GM18519 (cell line): ENCODE measurements at regions not wholly inside any gene's neighbourhood (a gene's known extent, or its start where the extent isn't known, plus 50 kb on each side); places are given as distances from the start of the nearest gene placed in this dataset.
A peak's percentile ranks its signal among the peaks of the same experiment; 100 is the strongest.
"Not testable (repeated sequence)": the region's sequence is repeated elsewhere in the genome, so short reads cannot be mapped to it uniquely, and the experiment has no call there.

Experiments
- ATAC-seq: cut with Tn5 transposase; IDR thresholded peaks from one replicate; pipeline ENCODE4 v1.9.1; 2021; ENCODE audit warnings: mild to moderate bottlenecking, moderate library complexity; ENCODE audit not compliant: unreplicated experiment, low FRiP score

DNA sequence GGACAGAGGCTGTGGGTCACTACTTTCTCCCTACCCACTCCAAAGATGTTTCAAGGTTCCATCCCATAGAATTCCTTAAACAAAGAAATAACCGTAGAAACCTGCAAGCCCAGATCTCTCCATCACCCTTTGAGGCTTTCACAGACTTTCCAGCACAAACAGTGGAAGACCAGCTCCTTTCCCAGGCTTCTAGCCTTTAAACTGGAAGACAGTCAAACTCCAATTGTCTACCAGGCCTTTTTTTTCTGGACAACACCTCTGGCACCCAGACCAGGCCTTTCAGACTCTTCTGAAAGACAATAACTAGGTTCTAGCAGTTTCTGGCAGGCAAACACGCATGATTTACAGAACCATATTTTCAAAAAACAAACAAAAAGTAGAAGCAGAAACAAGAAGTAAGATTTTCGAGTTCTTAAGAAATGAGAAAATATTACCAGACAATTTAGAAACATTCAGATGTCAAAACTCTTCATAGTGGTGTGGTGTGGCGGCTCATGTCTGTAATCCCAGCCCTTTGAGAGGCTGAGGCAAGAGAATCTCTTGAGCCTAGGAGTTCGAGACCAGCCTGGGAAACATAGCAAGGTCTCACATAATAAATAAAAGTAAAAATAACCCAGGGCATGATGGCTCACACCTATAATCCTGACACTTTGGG lies 73.0 kb upstream of the EPCAM start:
- no peak for ATAC-seq

DNA sequence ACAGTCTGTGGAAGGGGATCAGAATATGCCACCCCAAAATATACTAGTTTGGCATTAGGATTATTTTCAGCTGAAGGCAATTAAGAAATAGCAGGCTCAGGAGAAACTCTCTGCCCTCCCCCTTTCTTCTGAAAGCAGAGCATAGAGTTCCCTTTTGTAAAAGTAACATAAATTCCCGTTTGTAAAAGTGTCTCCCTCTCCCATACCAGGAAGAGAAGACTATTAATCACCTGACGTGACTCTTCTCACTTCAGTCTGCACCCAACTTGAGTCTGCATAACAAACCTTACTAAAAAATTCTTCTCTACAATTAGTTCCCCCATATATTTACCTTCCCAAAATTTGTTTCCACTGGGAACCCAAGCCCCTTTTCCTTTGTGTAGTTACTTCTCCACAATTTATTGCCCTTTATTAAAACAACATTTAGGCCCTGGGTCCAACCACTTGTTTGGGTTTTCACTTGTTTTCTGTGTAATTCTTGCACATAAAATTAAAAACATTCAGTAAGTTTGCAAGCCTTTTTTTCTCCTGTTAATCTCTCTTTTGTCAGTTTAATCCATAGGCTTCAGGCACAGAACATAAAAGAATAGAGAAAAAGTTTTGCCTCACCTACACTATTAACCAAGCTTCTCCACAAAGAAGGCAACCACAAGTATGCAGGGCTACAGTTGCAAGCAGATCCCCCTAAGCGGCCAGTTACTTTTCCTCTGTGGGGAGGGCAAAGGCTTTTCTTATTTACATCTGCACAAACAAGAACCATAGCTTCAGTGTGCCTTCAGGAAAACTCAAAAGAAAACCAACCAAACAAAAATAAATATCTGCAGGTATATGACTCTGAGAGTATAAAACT lies 73.8 kb upstream of the EPCAM start:
- ATAC-seq, result no peak

DNA sequence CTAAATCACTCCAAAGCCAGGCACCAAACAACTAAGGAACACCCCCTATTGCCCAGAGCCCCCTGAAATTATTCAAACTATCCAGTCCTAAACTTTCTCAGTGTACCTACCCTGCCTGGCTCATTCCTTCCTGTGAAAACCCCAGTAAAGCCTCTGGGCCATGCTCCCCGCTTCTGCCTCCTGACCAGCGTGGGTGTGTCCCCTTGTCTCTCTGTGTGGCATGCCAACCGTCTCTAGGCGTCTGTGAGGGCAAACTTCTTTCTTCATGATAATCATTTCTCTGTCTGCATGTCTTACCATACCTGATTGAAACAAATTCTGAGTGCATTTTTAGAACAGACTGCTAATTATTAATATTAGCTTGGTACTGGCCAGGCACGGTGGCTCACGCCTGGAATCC lies 75.1 kb upstream of the EPCAM start:
- no peak for ATAC-seq

DNA sequence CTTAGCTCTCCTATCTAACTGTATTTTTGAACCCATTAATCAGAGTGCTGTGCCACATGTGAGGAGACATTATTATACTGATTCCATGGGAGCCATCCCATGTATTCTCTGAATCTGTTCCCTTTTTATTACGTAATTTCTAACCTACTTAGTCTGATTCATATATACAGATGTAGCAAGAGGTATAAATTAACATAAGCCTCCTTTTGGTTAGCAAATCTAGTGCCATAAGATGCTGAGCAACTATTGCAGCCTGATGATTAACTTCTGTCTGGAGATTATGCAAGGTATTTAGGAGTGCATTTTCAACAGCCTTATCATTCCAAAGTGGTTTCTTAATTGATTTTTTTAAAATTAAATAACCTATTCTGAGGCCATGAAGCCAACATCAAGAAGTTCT lies 80.2 kb upstream of the EPCAM start:
- no peak for ATAC-seq

DNA sequence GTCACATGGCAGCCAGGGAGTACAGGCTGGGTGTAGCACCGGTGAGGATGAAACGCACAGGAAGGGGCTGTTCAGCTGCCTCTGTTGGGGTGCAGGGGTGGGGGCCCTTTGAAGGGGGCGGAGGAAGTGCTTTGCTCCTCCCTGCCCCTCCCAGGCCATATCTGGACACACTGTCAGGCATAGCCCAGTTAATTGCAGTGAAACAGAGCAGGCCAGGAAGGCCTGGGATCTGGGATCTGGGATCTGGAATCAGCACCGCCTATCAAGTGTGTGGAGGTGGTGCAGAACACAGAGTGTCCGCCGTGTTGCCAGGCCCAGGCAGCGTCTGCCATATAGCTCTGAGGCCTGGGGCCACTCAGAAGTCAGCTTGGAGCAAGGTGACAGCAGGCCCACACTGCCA lies 85.5 kb upstream of the EPCAM start:
- ATAC-seq, result no peak

DNA sequence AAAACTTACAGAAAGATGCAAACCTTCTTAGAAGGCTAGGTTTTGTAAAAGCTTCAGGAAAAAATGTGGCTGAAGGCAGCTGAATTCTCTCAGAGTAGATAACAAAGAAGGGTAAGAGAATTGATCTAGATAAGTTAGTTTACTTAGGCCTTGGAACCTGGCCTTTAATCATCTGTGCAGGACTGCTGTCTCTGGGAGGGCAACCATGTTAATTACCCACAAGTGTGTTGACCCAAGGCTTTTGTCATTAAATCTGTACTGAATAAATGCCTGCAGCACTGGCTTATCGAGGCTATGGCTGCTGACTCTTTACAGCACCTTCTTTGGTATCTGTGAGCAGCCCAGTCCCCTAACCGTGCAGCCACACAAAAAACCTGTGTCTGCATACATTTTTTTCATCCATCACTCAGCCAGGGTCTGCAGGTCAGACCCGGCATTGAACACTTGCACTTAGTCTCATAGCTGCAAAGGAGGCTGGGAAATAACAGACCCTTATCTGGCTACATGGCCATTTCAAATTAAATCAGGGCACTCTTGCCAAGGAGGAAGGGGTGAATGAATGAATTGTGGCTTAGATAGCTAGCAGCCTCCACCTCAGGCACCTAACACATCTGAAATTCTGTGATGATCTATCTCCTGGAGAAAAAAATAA lies 86.4 kb upstream of the EPCAM start:
- no peak for ATAC-seq

DNA sequence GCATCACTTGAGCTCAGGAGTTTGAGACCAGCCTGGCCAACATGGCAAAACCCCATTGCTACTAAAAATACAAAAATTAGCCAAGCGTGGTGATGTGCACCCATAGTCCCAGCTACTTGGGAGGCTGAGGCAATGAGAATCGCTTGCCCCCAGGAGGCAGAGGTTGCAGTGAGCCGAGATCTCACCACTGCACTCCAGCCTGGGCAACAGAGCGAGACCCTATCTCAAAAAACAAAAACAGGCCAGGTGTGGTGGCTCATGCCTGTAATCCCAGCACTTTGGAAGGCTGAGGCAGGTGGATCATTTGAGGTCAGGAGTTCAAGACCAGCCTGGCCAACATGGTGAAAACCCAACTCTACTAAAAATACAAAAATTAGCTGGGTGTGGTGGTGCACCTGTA lies 89.6 kb upstream of the EPCAM start:
- not testable (repeated sequence) for ATAC-seq

DNA sequence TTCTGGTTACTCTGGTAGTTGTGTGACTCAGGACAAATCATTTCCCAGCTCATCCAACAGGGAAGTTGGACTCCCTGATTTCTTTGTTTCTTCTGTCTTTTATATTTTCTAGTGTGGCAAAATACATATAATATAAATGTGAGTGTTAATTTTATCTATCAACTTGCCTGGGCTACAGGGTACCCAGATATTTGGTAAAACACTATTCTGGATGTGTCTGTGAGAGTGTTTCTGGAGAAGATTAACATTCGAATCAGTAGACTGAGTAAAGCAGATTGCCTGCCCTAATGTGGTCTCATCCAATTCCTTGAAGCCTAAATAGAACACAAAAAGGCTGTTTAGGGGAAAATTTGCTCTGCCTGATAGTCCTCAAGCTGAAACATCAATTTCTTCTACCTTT lies 91.1 kb upstream of the EPCAM start:
- ATAC-seq, result no peak

DNA sequence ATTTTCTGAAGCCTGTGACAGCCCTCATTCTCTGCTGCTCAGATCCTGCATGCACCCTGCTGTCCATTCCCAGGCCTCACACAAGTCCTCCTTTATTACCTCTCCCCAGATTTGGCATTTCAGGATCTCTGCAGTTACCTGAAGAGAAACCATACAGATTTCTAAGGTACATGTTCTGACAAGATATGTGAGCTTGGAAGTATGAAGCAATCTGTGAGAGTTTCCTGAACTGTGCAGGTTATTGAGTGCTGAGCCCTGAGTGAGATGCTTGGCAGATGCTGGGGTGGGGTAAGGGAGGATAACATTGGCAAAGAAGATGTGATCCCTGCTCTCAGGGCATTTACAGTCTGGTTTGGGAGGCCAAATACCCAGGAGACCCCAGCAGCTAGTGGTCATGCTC lies 91.9 kb upstream of the EPCAM start:
- no peak for ATAC-seq

DNA sequence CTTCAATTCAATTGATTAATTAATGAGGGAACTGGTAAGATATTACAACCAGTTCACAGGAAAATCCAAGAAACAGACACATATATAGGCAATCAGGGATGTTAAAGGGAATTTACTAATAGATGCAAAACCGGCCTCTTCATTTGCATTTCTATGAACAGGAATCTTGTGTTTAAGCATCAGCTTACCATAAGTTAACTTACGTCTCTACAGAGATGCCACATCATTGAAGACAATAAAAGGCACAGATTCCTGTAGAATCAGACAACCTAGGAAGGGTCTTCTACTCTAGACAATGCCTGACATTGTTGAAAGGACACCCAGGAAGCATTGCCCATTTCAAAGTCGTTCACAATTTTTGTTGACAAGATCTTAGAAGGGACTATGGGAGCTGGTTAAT lies 93.0 kb upstream of the EPCAM start:
- ATAC-seq, result no peak

DNA sequence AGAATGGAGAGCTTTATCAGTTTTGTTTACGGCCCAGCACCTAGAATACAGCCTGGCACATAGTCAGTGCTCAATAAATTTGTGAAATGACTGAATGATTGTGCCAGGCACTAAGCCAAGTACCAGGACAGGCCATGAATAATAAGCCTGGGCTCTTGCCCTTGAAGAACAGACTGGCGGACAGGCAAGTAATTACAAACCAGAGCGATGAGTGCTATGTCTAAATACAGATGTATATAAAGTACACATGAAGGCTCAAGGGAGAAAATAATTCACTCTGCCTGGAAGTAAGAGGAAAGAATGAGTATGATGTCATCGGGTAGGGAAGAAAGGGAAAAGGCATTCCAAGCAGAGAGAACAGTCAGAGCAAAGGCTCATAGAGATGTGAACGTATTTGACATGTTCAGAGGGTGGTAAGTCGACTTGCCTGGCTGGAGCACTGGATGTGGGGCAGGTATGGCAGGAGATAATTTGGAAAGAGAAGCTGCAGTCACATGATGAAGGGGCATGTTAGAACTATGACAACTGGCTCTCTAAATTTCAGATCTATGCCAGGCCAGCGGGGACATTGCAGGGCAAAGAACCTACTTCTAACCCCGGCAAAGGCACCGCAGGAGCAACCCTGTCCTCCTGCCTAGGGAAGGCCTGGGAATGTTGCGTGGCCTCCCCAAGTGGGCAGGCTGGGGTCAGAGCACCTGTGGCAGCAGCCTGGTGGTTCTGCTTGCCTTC lies 94.9 kb upstream of the EPCAM start:
- ATAC-seq, result no peak

DNA sequence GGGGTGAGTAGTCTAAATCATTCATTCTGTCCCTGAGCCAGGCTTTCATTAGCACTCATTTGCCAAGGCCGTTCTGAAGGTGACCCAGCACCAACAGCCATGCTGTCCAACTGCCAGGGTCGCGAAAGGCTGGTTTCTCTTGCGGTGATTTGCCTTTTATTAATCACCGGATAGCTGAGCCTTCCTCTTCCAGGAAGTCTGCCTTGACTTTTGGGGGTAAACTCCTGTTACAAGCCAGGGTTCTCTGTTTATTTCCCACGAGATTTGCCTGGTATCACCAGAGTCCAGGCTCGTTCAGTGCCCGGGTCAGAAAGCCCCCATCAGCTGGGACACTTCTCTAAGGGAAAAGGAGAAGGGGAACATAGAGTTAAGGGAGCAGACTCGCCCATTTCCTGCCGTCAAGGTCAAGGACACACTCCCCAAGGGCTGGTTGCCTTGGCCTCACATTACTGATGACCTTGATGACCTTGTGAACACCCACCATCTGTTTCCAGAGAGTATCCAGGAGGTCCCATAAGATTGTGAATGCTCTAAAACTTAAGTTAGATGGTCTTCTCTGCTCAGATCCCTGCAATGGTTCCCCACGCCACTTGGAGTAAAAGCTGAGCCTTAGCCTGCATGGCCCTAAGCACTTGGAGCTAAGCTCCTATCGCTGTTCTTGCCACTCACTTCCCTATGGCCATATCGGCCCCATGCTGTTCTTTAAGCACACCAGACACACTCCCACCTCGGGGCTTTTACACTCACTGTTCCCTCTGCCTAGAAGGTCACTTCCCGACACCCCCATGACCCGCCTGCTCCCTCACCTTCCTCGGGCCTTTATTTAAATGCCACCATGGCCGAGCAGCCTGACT lies 96.0 kb upstream of the EPCAM start:
- ATAC-seq, result no peak

DNA sequence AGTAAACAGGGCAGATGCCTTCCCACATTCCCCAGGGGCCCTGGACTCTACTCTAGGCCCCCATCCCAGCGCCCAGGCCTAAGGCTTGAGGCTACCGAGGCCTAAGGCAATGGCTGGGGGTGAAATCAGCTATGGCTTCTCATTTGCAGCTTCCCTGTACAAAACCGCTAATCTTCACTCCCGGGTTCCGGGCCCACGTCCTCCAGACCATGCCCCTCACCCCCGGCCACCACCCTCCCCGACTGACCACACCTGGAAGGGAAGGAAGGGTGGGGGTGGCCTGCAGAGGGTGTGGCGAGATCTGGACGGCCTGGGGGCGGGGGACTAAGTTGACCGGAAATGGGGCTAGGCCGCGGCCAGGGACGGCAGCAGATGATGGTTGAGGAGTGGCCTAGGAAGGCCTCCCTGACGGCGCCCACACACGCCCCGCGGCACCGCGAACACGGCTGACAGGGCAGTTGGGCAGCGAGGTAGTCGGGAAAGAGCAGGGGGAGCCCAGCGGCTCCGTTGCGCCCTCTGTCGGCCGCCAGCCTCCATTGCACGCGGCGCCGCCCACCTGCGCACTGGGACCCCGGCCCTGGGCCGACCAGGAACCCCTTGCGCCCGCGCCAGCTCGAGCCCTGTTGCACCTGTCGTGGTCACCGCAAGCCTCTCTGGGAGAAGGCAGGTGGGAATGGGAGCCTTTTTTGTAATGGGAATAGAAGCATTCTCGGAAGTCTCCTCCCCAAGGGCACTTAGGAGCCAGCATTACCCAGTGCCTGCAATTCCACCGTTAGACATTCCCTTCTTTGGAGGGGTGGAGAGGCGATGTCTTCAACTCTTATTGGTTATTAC lies 95.9 kb upstream of the CALM2 start:
- peak; percentile 49 for ATAC-seq

DNA sequence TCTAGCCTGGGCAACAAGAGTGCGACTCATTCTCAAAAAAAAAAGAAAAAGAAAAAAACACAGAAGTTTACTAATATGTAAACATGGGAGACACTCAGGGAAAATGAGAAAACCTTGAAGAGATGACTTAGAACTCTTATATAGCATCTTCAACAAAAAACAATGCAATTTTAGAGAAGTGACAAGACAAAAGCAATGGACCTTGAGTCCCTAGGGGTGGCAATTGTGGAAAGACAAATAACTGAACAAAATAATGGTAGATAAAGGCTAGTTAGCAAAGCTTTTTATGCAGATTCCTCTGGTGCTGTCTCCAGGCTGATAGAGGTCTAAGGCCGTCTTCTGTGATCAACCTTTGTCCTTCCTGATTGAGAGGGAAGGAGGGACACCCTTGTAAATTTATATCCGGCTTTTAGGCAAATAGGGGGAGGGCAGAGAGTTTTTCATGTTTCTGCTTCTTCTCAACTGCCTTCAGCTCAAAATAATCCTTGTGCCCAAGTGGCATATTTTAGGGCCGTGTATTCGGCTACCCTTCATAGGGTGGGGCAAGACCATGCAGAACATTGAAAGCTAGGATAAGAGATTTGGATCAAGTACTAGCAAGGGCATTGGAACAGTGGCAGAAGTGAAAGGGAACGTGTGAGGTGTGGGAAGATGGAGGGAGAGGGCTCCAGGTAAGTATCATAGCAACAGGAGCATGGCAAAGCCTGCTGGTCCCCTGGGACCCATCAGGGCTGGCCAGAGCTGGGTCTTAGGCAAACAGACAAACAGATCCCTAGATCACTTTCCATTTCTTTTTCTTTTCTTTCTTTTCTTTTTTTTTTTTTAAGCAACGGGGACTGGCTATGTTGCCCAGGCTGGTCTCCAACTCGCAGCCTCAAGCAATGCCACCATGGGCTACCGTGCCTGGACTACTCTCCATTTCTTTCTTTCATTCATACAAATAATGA lies 95.0 kb upstream of the CALM2 start:
- ATAC-seq, result no peak

DNA sequence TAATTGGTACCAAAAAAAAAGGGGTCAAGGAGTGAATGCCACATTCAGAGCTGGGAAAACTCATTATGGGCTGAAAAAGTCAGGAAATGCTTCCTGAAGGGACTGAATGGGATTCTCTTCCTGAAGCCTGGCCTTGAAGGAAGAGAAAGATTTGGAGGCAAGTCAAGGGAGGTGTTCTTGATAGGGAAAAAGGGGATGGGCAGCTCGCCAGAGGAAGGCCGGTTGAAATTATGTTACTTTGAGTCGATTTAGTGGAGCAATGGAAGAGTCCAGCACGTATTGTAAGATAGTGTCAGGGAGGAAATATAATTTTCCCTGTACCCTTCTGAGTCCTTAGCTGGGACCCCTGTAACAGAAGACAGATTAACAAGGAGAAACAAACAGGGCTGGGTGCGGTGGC lies 94.1 kb upstream of the CALM2 start:
- ATAC-seq, result no peak

DNA sequence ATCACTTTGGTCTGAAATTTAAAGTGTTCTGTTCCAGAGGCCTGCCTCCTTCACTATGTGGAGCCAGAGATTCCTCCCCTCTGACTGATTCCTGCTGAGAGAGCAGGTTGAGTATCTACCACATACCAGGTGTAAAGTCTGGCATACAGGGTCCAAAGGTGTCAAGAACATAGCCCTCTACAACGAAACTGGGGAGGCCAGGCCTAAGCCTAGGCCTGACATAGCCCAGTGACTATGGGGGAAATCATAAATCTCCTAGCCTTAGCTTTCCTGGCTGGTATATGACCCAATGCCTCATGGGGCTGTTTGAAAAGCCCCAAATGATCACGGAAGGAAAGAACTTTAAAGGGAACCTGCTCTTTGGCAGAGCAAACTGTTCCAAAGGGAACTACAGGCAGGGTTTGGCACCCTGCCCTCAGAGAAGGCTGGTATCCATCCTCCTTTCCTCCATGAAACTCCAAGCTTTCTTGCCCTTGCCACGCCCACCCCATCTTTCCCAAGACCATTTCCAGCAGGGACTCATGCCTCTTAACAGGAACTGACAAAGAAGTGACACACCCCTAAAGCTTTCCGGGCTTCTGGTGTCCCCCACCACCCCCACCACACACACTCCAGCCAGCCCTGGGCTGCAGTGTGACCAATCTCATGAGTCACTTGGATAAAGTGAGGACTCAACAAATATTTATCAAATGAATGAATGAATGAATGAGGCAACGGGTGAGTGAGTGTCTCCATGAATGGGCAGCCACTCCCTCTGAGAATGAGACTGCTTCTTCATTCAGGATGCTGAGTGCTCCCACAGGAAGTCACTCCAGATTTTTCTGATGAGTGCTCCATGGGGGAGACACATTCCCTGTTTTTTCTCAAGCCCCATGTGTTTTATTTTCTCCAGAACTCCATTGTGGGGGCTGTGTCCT lies 93.3 kb upstream of the CALM2 start:
- ATAC-seq, result no peak

DNA sequence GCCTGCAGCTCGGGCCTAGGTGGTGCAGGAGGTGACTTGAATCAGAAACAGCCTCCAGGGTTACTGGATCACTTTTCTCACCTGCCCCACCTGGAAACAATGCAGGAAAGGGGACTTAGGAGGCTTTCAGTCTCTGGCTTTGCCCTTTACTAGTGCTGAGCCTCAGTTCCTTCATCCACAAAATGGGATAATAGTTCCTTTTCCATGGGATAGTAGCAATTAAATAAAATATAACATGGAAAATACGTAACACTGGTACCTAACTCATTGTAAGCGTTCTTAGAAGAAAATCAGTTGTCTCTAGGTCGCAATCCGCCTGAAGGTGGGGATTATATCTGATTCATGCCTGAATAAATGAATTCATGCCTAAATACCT lies 91.4 kb upstream of the CALM2 start:
- ATAC-seq, result no peak
